Stimulated activated CD8-positive, alpha-beta memory T cell treated with anti-CD3 and anti-CD28 coated beads, Interleukin-12 subunit alpha, Interleukin-12 subunit beta, amount 100 ng/mL, for 1 hour (primary cell): ENCODE measurements at regions not wholly inside any gene's neighbourhood (a gene's known extent, or its start where the extent isn't known, plus 50 kb on each side); places are given as distances from the start of the nearest gene placed in this dataset.
"Not testable (repeated sequence)": the region's sequence is repeated elsewhere in the genome, so short reads cannot be mapped to it uniquely, and the experiment has no call there.

Experiments used
- DNase-seq: peaks from one replicate; pipeline ENCODE4 v3.0.0-alpha.2; 2020; ENCODE audit warnings: low read depth

GRCh38 chr4:81723019-81723884 is 251.5 kb upstream of the RASGEF1B start:
- DNase-seq, result no peak

- no peak for DNase-seq
These were observed 250.7 kb upstream of the RASGEF1B start for GRCh38 chr4:81722290-81722851.

DNA sequence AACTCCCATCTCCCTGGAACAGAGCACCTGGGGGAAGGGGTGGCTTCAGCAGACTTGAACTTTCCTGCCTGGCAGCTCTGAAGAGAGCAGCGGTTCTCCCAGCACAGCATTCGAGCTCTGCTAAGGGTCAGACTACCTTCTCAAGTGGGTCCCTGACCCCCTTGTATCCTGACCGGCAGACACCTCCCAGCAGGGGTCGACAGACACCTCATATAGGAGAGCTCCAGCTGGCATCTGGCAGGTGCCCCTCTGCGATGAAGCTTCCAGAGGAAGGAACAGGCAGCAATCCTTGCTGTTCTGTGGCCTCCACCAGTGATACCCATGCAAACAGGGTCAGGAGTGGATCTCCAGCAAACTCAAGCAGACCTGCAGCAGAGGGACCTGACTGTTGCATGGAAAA is 244.1 kb upstream of the RASGEF1B start:
- DNase-seq, result no peak

- DNase-seq, result not testable (repeated sequence)
These were observed 243.7 kb upstream of the RASGEF1B start for GRCh38 chr4:81715357-81715756.

DNA sequence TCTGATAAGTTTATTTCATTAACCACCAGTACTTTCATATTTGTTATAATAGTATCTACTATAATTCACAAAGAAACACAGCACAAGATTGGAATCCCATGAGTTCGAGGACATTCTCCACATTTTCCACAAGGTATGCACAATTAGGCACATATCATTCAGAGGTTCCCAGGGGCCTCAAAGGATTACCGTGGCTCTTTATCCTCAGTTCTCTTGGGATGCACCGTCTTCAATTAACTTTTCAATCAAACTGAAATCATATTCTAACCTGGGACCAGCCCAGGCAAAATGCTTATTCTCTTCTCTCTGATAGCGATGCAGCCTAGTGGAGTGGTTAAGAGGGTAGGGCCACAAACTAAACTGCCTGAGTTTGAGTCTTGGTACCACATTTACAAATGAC is 242.6 kb upstream of the RASGEF1B start:
- DNase-seq, result no peak

GRCh38 chr4:81712714-81713113 is 241.0 kb upstream of the RASGEF1B start:
- DNase-seq, result no peak

- DNase-seq, result no peak
These were observed 232.8 kb upstream of the RASGEF1B start for GRCh38 chr4:81704461-81704860.

DNA sequence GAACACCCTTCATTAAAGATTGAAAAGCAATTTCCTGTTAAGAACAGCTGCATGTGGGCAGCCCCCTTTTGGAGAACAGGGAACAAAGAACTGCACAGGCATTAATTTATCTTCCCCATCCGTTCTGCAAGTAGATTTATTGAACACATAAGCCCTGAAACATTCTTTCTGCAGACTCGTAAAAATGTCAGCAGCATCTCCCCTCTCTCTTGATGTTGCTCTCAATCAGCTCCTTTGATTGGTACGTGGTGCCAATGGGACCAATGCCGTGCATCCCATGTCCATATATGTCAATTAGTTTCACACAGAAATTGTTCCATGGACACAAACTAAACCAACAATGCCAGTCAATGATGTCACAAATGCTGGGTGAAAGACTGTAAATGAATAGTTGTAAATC is 228.5 kb upstream of the RASGEF1B start:
- DNase-seq, result no peak

DNA sequence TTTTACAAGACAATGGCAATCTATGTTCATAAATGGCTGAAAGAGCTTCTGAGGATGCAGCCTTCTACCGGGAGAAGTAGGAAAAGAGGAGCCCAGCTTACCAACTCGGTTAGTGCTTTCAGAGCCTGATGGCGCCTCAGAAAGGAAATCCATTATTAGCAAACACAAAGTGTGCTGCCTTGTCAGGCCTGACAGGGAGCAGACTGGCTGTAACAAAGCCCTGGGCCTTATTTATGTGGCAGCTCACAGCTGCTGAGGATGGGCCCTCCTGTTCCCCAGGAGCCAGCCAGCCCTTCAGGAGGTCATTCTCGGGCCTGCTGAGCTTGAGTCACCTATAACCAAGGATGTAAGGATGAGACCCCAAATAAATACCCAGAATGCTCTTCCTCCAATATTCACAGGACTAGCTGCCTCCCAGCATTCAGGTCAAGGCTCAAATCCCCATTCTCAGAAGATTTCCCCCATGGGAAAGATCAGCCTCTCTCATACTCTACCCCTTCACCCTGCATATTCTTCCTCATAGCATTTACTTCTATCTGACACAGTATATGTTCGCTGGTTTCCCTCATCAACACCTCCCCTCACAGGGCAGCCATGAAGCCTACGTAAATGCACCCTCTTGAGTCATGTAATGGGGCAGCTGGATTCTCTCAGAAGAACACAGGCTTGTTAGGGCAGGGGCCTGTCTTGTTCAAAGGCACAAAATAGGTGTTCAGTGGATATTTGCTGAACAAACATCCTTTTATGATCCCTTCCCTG is 227.0 kb upstream of the RASGEF1B start:
- DNase-seq, result no peak

- DNase-seq, result no peak
These were observed 222.6 kb upstream of the RASGEF1B start for GRCh38 chr4:81694176-81694913.

GRCh38 chr4:81690871-81691270 is 219.2 kb upstream of the RASGEF1B start:
- DNase-seq, result no peak

GRCh38 chr4:81688085-81688484 is 216.4 kb upstream of the RASGEF1B start:
- DNase-seq, result no peak

DNA sequence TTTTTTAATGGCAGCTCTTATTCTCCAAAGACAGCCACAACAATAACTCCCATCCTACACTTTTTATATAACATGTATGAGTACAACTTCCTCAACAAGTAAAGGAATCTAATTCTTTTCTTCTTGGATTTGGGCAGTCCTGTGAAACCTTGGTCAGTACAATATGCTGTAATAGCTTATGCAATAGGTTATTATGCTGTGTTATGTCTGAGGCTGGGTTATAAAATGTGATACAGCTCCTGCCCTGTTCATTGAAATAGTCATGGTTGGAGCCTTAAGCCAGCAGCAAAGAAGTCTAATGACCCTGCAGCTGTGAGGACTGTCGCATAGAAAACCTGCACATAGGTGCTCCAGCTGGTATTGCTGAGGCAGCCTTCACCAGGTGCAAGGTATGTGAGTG is 215.8 kb upstream of the RASGEF1B start:
- DNase-seq, result no peak

DNA sequence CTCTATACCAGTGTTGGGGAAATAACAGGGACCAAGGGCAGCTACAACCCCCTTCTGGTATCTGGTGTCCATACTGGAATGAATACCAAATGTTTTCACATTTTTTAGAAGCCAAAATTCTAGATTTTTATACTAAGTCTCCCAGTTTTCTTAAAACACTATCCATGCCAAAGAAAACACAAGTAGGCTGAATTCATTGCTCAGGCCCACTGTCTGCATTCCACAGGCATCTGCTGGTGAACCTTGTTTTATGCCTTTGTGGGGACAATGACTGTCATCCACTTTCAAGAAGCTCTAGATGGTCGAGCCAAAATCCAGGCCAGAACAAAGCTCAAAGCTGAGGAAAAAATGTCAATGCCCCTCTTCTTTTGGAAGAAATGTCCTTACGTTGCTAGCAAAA is 213.4 kb upstream of the RASGEF1B start:
- no peak for DNase-seq

DNA sequence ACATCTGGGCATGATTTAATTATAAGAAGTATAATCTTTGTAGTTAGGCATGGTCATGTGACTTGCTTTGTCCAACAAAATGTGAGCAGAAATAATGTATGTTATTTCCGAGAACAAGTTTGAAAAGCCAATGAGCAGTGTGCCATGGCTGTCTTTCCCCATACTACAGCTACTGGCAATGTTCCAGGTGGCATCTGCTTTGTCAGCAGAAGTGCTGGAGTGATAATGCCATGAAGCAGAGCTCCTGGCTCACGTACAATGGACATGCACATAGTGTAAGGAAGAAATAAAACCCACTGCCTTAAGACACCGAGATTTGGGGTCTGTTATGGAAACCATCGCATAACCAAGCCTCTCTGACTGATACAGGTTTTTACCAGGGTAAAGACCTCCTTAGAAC is 212.6 kb upstream of the RASGEF1B start:
- no peak for DNase-seq

GRCh38 chr4:81682492-81682891 is 210.8 kb upstream of the RASGEF1B start:
- no peak for DNase-seq

DNA sequence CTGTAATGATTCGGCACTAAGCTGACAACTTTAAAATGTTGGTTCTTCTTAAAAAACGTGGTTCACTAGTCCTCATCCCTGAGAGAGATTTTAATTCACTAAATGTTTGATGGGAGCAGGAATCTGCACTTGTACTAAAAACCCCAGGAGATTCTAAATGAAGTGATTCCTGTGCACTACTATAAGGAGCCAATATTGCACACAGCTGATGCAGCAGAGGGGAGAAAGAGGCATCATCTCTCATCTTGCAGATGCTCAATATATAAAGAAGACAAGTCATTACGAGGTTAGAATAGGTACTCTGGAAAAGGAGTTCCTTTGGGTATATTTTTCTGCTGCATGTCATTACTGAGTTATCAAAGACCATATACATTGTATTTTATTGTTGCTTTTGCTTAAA is 207.6 kb upstream of the RASGEF1B start:
- DNase-seq, result no peak

DNA sequence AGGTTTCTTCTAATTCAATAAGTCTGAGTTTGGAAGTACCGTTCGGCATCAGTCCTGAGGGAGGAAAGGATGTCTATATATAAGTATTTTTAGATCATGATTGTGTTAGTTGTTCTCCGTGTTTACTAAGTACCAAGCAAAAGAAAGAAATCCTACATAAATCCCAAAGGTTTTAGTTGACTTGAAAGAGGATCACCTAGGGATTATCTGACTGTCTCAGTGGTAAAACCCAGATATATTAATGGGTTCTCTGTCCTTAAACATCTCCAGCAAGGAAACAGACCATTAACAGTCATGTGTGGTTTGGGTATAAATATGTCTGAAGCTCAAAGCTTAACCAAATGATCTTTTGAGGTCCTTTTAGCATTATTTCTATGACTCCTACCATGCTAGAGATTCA is 207.1 kb upstream of the RASGEF1B start:
- no peak for DNase-seq

GRCh38 chr4:81676537-81676936 is 204.8 kb upstream of the RASGEF1B start:
- DNase-seq, result no peak

GRCh38 chr4:81675791-81676393 is 204.2 kb upstream of the RASGEF1B start:
- DNase-seq, result no peak

DNA sequence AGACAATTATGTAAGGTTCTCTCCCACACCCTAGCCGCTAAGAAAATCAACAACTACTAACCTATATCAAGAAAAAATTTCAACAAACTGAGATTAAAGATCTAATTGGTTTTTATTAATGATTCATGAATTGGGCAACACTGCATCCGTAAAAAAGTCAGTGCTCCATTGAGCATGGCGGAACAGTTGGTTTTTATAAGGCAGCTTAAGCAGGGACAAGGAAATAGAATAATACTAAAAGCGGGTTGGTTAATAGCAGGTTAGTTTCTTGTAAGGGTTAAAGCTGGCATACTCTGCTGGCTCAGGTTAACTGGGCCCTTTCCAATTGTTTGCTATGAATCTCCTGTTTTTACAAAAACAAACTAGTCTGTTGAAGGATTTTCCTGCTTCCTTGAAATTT is 202.3 kb upstream of the RASGEF1B start:
- DNase-seq, result no peak

- DNase-seq, result not testable (repeated sequence)
These were observed 196.6 kb upstream of the RASGEF1B start for GRCh38 chr4:81668328-81668727.
